ENCODE measurements at regions not wholly inside any gene's neighbourhood (a gene's known extent, or its start where the extent isn't known, plus 50 kb on each side); places are given as distances from the start of the nearest gene placed in this dataset.

GRCh38 chr17:51435641-51436091, 175.3 kb downstream of the UTP18 start:
- H3K9ac ChIP-seq (ENCODE audit: low read length): no peak overlapping the region
- TF ChIP-seq EZH2phosphoT487 (IDR thresholded peaks at IDR 0.05; ENCODE audit: borderline replicate concordance, low read length) (no peak), CTCF (conservative IDR thresholded peaks at IDR 0.05; ENCODE audit: low read depth, low read length) (peak; percentile 78)
- no peaks in the 10 kb centered on the region for H4K20me1 ChIP-seq (ENCODE audit: low read length)
- no peaks in the 10 kb centered on the region for H3F3A ChIP-seq (ENCODE audit: low read length, unreplicated experiment)
- intact Hi-C loops (cut with micrococcal nuclease): no loop called here
- H3K79me2 ChIP-seq (ENCODE audit: low read length): no peaks in the 10 kb centered on the region
- CTCF ChIA-PET: interaction anchor here (0.7 kb wide), 1 partner anchor 1372 kb away, joined by 4 read pairs; no protein-coding TSS in a partner anchor
- DNase-seq (peak; percentile 70), ATAC-seq (peak; percentile 81)
- no peaks in the 10 kb centered on the region for H3K9me3 ChIP-seq (ENCODE audit: low read length)
- no peaks in the 10 kb centered on the region for H3K9me2 ChIP-seq (replicated peaks; ENCODE audit: low read length)
- H3K4me3 ChIP-seq (ENCODE audit: low read length): no peak overlapping the region
- no peak overlapping the region for H3K4me2 ChIP-seq (ENCODE audit: low read length)
- no TSS peak for BruUV-seq (replicated peaks)
- H3K36me3 ChIP-seq (ENCODE audit: low read depth, low read length): no peaks in the 10 kb centered on the region
- no peak overlapping the region for H2AFZ ChIP-seq (ENCODE audit: low read length)
- POLR2A ChIA-PET (ENCODE audit: unreplicated experiment): no interaction called here
- H3K27me3 ChIP-seq (ENCODE audit: low read length): no peaks in the 10 kb centered on the region
- H3K4me1 ChIP-seq (ENCODE audit: insufficient read depth, low read length): no peaks in the 10 kb centered on the region
- no peak overlapping the region for H3K27ac ChIP-seq (ENCODE audit: low read length)

- peak; percentile 35 for DNase-seq
Measured at GRCh38 chr17:51439395-51440229, 179.3 kb downstream of the UTP18 start.

More at GRCh38 chr17:51439395-51440229, 179.3 kb downstream of the UTP18 start:
- no peak overlapping the region for H3K9ac ChIP-seq (ENCODE audit: low read length)
- intact Hi-C loops (cut with micrococcal nuclease): no loop called here
- no TSS peak for BruUV-seq (replicated peaks)
- no peaks in the 10 kb centered on the region for H3F3A ChIP-seq (ENCODE audit: low read length, unreplicated experiment)
- no peaks in the 10 kb centered on the region for H4K20me1 ChIP-seq (ENCODE audit: low read length)
- H3K27me3 ChIP-seq (ENCODE audit: low read length): peaks cover 4% of the 10 kb centered on the region; the same call in 1 of the 2 replicates
- H3K4me3 ChIP-seq (ENCODE audit: low read length): no peak overlapping the region
- H3K36me3 ChIP-seq (ENCODE audit: low read depth, low read length): no peaks in the 10 kb centered on the region
- H3K4me1 ChIP-seq (ENCODE audit: insufficient read depth, low read length): no peaks in the 10 kb centered on the region
- H2AFZ ChIP-seq (ENCODE audit: low read length): no peak overlapping the region
- CTCF ChIA-PET: no interaction called here
- no peak overlapping the region for H3K27ac ChIP-seq (ENCODE audit: low read length)
- H3K9me2 ChIP-seq (replicated peaks; ENCODE audit: low read length): no peaks in the 10 kb centered on the region
- no peaks in the 10 kb centered on the region for H3K9me3 ChIP-seq (ENCODE audit: low read length)
- no peaks in the 10 kb centered on the region for H3K79me2 ChIP-seq (ENCODE audit: low read length)
- ATAC-seq: no peak
- TF ChIP-seq EZH2 (IDR thresholded peaks at IDR 0.05; ENCODE audit: low read length, unreplicated experiment): no peak
- TF ChIP-seq EZH2phosphoT487 (IDR thresholded peaks at IDR 0.05; ENCODE audit: borderline replicate concordance, low read length): no peak
- TF ChIP-seq CTCF (conservative IDR thresholded peaks at IDR 0.05; ENCODE audit: low read depth, low read length): no peak
- POLR2A ChIA-PET (ENCODE audit: unreplicated experiment): no interaction called here
- H3K4me2 ChIP-seq (ENCODE audit: low read length): no peak overlapping the region
